RWPE1 (cell line): ENCODE measurements at regions not wholly inside any gene's neighbourhood (a gene's known extent, or its start where the extent isn't known, plus 50 kb on each side); places are given as distances from the start of the nearest gene placed in this dataset.
"Not testable (repeated sequence)": the region's sequence is repeated elsewhere in the genome, so short reads cannot be mapped to it uniquely, and the experiment has no call there.

Experiments
- CTCF ChIA-PET: fragments of 350-600 bp; sonication (Branson Sonifier 250); formaldehyde crosslinking; extraction: SDS; loops from one replicate; lab custom pipeline; 2021; lab: Yijun Ruan, JAX
- POLR2A ChIA-PET: fragments of 400-600 bp; formaldehyde crosslinking; extraction: SDS; loops from one replicate; lab custom pipeline; 2020; ENCODE audit warnings: antibody characterized with exemption; ENCODE audit not compliant: low non-redundant PET; lab: Yijun Ruan, JAX
- DNase-seq: peaks from one replicate; pipeline ENCODE4 v3.0.0; 2012; ENCODE audit warnings: low spot score
- H3K27ac ChIP-seq: fragments of 450-650 bp; 2 replicates; pipeline ENCODE4 v1.5.1; 2017
- CTCF ChIP-seq: fragments of 450-650 bp; conservative IDR thresholded peaks from 2 replicates; pipeline ENCODE4 v1.5.1; 2017; ENCODE audit warnings: low read depth, mild to moderate bottlenecking

- ChIA-PET POLR2A (no interaction called here), CTCF (no interaction called here)
- H3K27ac ChIP-seq = no peak overlapping the region
- TF ChIP-seq CTCF = no peak
- DNase-seq = no peak
Measured at GRCh38 chr11:42407341-42407740, 904.5 kb upstream of the API5 start.

GRCh38 chr11:42410251-42410955 lies 901.4 kb upstream of the API5 start:
- ChIA-PET POLR2A (no interaction called here), CTCF (interaction anchor here (0.6 kb wide), 1 partner anchor 1378 kb away, joined by 5 read pairs; no protein-coding TSS in a partner anchor)
- no peak for TF ChIP-seq CTCF
- no peak for DNase-seq
- no peak overlapping the region for H3K27ac ChIP-seq

GRCh38 chr11:42412590-42412989 lies 899.2 kb upstream of the API5 start:
- no peak for DNase-seq
- ChIA-PET CTCF (no interaction called here), POLR2A (no interaction called here)
- no peak overlapping the region for H3K27ac ChIP-seq
- TF ChIP-seq CTCF = no peak

- POLR2A ChIA-PET = no interaction called here
- TF ChIP-seq CTCF = no peak
Measured at GRCh38 chr11:42417691-42418090, 894.1 kb upstream of the API5 start.

GRCh38 chr11:42422090-42422489 lies 889.7 kb upstream of the API5 start:
- ChIA-PET CTCF (no interaction called here), POLR2A (no interaction called here)
- no peak for DNase-seq
- no peak for TF ChIP-seq CTCF
- H3K27ac ChIP-seq = no peak overlapping the region

More at GRCh38 chr11:42417691-42418090, 894.1 kb upstream of the API5 start:
- no peak for DNase-seq
- CTCF ChIA-PET = no interaction called here
- no peak overlapping the region for H3K27ac ChIP-seq

GRCh38 chr11:42434911-42435310 lies 876.9 kb upstream of the API5 start:
- POLR2A ChIA-PET, H3K27ac ChIP-seq, CTCF ChIA-PET, DNase-seq: not testable (repeated sequence)

GRCh38 chr11:42444406-42444805 lies 867.4 kb upstream of the API5 start:
- no peak for TF ChIP-seq CTCF
- no peak overlapping the region for H3K27ac ChIP-seq
- no peak for DNase-seq
- ChIA-PET CTCF (no interaction called here), POLR2A (no interaction called here)
